GM18520 (cell line): ENCODE measurements at regions not wholly inside any gene's neighbourhood (a gene's known extent, or its start where the extent isn't known, plus 50 kb on each side); places are given as distances from the start of the nearest gene placed in this dataset.
A peak's percentile ranks its signal among the peaks of the same experiment; 100 is the strongest.
"Not testable (repeated sequence)": the region's sequence is repeated elsewhere in the genome, so short reads cannot be mapped to it uniquely, and the experiment has no call there.

Source experiments
- ATAC-seq: cut with Tn5 transposase; IDR thresholded peaks from one replicate; pipeline ENCODE4 v1.9.1; 2021; ENCODE audit not compliant: unreplicated experiment

DNA sequence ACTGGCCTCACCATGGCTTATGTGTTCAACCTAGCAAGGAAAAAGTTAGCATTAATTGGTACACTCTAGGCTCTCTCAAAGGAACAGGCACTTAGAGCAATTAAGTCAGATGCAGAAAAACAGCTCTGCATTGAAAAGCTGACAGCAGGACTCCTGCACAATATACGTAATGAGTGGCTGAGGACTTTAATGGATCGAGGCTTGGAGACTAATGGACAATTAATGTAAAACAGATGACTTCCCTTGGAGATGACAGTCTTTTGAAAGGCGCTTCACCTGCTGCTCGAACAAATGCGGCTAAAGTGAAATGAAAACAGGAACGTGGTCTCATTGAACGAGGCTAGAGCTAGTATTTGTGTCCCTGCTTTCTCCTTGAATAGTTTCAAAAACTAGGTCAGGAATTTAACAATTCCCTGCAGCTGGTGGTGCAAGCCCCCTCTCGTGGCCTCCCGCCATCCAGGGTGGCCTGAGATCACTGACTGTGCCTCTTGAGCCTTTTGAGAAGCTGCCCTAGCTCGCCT, 137.1 kb downstream of the ELOVL4 start:
- no peak for ATAC-seq

DNA sequence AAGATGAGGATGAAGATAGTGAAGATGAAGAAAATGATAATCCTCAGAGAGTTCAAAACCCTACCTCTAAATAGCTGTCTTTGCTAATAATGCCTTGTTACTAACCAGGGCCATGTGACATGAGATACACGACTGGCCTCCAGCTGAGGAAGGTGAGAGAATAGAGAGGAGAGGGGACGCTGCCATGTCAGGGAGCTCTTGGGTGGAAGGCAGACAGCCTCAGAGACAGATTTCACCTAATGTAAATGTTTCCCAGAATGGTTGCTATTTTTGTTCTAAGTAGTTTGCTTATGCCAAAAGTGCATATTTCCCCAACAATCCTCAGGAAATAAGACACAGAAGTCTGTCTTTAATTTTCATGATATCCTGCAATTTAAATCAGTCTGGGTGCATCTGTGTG, 138.4 kb downstream of the ELOVL4 start:
- no peak for ATAC-seq

DNA sequence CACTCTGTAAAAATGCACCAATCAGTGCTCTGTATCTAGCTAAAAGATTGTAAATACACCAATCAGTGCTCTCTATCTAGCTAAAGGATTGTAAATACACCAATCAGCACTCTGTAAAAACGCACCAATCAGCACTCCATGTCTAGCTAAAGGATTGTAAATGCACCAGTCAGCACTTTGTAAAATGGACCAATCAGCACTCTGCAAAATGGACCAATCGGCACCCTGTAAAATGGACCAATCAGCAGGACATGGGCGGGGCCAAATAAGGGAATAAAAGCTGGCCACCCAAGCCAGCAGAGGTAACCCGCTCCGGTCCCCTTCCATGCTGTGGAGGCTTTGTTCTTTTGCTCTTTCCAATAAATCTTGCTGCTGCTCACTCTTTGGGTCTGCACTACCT, 140.7 kb downstream of the ELOVL4 start:
- not testable (repeated sequence) for ATAC-seq

DNA sequence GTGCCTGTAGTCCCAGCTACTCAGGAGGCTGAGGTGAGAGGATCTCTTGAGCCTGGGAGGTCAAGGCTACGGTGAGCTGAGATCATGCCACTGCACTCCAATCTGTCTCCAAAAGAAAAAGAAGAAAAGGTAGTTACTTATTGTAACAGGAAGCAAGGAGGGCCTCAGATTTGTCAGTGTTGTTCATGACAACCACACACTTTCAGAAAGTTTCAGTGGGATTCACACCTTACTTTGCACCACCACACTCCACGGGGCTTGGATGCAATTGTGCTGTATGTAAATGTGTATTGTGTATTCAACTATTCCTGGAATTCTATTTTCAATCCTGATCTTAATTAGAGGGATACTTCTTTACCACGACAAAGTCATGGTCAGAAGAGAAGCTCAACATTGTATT, 142.6 kb downstream of the ELOVL4 start:
- no peak for ATAC-seq

DNA sequence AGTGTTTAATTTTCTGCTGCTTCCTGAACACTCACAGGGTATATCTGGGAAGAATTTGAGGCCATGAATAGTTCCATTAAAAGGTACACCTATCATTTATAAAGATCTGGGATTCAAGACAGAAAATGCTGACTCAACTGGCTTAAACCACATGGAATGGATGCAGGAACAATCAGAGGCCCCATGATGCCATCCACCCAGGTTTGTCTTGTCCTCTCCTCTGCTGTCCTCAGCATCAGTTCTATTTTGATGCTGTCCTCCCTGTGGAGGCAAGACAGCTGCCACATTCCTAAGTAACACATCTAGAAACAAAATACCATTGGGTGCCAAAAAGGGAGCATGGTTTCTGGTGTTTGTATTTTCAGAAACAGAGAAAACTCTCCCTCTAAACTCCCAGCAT, 143.4 kb downstream of the ELOVL4 start:
- no peak for ATAC-seq

DNA sequence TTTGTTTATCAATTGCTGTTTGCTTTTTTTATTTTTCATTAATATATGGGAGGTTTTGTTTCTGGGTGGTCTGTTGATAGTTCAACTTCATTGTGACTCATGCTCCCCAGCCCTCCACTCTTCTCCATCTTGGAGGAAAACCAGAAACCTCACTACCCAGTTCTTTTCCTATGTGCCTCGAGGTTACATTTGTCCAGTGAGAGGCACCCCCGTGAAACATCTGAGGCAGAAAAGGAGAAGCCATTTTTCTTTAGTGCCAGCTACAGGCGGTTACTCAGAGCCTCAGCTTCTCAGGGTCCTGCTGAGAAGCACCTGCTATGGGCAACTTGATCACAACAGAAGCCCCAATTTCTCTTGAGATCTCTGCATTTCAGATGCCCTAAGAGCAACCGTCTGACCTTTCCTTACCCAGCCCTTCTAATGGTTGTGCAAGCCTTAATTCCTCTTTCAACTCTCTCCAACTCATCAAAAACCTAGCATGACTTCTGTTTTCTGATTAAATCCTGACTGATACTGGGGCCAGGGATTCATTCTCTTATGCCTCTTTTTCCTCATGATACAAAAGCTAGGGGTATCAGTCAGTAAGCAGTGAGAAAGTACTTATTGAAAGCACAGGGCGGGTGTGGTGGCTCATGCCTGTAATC, 144.6 kb downstream of the ELOVL4 start:
- no peak for ATAC-seq

DNA sequence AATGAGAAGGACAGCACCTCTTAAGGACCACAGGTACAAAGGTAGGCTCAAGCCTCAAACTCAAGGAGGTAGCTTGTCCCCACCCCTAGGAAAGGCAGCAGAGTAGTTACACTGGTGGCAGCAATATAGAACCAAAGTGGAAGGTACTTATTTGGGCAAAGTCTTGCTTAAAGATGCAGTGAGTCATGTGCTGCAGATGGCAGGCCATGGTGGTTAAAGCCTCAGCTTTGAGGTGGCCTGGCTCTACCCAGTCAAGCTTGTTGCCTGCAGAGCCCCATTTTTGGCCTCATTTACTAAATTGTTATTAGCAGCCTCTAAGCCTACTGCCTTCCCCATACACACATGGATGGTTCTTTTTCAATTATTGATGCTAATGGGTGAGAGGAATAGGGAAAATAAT, 146.0 kb downstream of the ELOVL4 start:
- ATAC-seq: no peak

DNA sequence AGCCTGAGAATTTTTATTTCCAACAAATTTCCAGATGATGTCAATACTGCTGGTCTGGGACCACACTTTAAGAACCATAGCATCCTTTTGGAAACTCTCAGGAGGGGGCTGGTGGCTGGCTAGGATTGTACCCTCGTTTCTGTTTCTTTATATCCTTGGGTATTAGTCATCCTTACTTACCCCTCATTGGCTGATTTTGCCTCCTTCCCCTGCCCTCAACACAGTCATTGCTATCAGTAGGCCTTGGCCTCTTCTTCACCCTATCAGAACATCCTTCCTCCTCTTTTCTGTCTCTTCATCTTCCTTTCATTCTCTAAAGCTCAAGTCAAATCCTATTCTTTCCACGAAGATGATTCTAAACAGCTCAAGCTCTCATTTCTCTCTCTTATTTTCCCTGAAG, 148.5 kb downstream of the ELOVL4 start:
- ATAC-seq: no peak

DNA sequence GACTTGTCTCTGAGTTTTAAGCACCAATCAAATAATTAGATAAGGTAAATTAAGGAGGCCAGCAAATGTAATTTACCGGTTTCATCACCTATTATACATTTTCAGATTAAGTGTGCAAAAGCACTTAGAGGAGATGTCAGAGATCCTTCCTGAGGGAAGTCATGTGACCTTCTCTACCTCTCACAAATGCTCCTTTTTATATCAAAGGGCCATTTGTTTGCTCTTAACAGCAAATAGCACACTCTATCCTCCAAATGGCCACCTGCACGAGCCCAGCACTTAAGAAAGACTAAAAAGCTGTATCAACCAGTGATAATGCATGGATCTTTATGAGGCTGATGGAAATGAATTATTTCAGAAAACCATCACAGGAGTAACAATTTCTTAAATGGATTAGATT, 149.4 kb downstream of the ELOVL4 start:
- ATAC-seq: no peak

DNA sequence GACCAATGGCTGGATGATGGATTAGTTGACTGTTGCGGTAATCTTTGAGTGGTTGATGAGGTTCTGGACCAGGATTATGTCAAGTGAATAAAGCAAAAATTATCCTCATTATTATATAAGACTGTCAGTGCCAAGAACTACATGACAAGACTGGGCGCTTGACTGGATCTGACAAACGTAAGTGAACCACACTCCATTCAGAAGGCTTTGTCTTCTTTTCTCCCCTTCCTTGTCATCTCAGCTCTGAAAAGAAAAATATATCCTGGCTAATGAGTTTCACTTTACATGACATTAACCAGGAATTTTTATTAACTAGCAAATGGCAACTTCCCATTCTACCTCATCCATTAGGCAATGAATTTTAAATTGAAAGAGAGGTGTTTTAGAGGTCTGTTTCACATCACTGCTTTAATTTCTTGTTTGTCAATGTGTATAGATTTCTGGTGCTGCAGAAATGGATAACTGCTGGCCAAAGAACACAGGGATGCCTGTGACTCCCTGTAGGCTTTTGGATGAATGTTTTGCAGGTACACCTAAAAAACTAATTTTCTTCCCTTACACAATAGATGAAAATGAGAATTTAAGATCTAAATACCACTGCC, 150.1 kb downstream of the ELOVL4 start:
- ATAC-seq: no peak

DNA sequence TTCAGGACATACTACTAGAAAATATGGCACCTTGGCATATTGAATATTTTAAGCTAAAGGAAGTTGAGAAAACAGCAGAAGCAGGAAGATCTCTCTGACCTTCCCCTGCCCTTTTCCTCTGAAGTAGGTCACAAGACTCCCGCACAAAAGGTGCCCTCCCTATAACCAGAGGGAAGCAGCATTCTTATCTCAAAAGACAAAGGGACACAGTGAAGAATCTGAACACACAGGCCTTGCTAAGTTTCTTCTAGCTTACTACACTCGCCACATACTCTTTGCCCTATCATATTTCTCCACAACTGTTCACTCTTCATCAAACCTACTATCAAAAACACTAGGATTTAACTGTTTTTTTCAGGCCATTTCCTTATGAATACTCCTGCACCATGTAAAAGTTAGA, 151.2 kb downstream of the ELOVL4 start:
- no peak for ATAC-seq

DNA sequence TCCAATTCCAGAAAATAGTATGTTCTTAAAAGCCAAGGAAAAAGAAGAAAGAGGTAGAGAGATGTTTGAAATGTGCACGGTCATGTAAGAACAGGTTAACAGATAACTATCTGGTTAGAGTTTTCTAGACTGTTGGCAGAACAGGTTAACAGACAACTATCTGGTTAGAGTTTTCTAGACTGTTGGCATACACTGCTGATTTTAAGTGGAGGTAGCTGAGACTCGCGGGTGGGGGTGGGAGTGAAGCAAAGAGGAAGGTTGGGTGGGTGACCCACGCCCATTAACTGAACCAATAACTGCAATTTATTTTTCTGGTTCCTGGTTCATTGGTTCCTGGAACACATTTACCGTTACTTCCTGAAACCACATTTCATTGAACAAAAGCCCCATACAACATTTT, 157.5 kb downstream of the ELOVL4 start:
- no peak for ATAC-seq

DNA sequence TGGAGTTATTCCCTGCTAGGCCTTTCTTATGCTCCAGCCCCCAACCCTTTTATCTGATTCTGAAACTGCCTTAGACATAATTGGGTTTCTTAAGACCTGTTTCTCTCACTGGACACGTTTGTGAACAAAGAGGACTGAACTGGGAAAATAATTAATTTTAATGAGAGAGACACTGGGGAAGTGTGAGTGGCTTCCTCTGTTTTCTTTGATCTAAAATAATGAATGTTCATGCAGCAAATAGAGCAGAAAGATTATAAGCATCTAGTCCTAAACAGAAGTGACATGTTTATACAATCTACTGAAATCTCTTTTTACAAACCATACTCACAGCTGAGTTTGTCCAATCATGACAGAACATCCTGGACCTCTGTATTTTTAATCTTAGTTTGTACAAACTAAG, 157.6 kb downstream of the SH3BGRL2 start:
- no peak for ATAC-seq

DNA sequence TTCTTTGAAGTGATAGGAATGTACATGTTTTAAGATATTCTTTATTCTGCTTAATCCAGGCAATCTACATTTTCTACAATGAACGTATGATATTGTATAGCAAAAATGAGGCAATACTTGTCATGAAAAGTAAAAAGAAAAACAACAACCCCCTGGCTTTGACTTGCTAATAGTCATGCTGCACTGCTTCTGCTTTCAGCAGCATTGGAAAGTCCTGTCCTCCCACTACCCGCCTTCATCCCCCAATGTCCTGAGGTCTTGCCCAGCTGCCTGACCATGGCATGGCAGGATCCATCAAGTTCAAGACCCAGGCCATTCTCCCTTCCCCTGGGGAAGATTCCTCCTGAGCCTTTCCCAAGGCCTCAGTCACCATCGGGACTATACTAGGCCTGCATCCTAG, 156.5 kb downstream of the SH3BGRL2 start:
- no peak for ATAC-seq

DNA sequence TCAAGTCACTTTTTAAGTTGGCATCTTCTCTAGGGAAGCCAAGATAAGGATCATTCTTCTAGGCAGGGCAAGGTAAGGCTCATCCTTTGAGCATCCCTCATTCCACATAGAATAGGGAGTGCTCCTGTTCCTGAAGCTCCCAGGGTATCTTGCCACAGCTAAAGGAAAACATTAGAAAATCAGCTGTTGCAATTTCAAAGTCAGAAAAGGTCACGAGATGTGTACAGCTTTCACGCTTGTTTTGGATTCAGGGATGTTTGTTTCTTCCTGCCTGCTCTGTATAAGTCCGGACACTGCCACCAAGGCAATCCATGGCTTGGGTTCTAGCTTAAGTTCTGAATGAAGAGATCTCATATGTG, 153.2 kb downstream of the SH3BGRL2 start:
- no peak for ATAC-seq

DNA sequence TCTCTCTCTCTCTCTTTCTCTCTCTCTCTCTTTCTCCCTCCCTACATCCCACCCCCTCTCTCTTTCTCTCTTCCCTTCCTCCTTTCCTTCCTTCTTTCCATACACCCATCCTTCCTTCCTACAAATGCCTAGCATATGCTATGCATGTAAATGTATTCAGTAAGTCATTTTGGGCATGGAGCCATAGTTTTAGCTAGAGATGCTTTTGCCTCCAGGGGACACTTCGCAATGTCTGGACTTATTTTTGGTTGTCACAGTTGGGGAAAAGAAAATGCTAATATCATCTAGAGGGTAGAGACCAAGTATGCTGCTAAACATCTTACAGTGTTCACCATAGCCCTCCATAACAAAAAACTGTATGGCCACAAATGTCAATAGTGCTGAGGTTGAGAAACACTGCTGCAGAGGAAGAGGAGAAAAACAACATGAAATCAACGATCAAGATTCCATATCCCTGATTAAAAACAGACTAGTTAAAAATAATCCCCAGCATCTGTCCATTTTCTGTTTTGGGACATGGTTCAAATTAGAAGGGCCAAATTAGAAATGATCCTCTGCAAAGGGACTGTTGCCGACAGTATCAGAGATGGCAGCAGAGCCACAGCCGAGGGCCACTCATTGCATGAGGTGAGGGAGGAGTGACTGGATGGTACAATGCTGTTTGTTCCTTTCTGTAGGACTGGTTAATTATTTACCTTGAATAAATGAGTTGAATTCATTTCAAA, 152.7 kb downstream of the SH3BGRL2 start:
- ATAC-seq: no peak

DNA sequence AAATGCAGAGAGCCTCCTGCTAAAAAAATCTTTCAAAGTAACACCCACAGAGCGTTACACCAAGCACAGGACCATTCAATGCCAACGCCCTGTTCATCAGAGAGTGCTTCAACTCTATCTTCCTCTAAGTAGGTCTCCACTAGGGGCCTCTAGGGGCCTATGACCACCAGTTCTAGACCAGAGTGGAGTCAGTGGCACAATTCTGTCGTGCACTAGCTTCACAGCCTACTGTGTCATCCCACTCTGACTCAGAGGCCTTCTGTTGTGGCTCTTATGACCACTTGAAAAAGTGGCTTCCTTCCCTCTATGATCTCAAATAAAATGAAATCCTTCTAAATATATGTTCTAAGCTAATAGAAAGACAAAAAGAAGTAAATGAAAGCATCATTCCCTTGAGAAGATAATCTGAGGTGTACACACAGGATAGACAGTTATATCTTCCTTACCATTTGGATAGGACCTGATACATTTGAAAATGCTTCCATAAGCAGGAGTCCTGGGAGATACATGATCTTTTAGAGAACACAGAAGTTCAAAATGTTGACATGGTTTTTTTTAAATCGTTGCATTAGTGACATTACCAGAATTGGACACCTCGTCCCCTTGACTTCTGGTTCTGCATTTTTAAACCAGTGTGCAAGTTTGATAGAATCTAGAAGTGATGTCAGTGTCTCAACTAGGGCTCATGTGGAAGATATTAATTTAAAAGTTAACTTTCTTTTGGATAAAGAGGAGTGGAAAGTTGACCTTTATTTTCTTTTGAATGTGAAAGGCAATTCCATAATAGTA, 151.9 kb downstream of the SH3BGRL2 start:
- ATAC-seq: no peak

DNA sequence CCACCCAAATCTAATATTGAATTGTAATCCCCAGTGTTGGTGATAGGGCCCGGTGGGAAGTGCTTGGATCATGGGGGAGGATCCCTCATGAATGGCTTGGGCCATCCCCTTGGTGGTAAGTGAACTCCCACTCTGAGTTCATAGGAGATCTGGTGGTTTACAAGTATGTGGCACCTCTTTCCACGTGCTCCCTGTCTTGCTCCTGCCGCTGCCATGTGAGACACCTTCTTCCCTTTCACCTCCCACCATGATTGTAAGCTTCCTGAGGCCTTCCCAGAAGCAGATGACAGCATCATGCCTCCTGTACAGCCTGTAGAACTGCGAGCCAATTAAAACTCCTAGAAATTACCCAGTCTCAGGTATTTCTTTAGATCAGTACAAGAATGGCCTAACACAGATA, 150.8 kb downstream of the SH3BGRL2 start:
- no peak for ATAC-seq

DNA sequence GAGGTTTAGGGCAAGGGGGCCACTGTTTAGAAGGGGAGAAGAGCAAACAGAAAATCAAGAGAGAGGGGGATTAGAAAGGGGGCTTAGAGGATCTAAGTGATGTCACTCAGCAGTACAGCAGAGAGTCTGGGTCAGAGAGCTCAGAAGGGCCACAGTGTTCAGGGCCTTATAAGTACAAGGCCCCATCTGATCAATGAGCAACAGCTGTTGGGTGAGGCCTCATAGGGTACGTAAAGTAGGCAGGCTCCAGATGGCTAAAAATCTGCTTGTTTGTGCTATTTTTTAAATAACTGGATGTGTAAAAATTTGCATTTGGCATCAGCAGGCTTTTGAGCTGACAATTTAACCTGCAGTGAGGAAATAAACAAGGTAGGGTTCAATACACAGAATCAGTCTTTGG, 149.8 kb downstream of the SH3BGRL2 start:
- ATAC-seq: no peak

DNA sequence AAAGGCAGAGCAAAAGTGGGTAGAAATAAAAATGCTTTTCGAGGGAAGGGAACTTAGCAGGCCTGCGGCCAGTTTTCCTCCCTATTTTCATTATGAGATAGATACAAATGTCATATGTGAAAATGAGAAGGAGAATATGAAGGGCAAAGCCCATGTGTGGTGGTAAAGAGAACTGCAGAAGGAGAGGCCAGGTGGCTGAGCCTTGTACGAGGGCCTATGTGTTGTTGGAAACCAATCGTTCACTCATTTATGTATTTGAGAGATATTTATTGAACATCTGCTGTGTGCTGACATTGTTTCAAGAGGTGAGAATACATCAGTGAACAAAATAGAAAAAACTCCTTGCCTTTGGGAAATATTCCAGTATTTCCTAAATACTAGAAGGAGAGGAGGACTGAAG, 147.7 kb downstream of the SH3BGRL2 start:
- ATAC-seq: no peak

DNA sequence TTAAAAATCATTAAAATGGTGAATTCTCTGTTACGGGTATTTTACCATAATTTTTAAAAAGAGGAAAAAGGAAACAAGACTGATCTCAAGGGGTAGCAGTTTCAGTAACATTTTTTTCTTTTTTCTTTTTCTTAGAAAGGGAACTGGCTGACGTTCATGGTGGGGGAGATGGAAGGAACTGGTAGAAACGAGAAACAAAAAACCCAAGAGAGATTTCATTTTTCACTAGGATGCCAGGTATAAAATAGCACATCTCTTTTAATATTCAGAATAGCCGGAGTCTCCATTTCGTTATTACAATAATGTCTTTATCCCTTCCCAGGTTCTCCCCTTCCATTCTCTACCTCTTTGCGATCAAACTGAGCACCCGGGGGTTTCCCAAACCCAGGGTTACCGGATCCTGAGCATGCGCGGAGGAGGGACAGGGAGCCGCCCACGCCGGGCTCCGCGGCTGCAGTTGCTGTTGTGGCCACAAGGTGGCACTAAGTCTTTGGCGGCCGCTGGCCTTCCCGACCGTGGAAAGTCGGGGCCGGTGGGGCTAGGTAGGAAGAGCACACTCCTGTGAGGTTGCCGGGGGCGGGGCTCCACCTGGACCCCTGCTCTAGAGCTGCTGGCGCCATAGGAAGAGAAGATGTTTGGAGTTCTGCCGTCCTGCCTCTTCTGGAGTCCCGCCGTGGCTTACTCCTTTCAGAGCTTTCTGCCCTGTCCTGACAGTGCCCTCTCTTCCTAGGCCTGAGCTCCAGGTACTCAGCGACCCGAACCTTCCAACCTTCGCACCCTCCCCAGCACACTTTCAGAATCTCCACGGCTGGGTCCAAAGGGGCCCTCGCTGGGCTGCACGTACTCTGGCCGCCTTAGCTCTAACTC, 146.8 kb downstream of the SH3BGRL2 start:
- peak; percentile 78 for ATAC-seq
